PFSK-1 (cell line): ENCODE measurements at regions not wholly inside any gene's neighbourhood (a gene's known extent, or its start where the extent isn't known, plus 50 kb on each side); places are given as distances from the start of the nearest gene placed in this dataset.

Source experiments
- FOXP2 ChIP-seq: optimal IDR thresholded peaks from 2 replicates; pipeline ENCODE3; 2011; ENCODE audit warnings: borderline replicate concordance, control low read depth, inconsistent platforms; ENCODE audit not compliant: insufficient read depth; ENCODE audit errors: extremely low read length, extremely low read depth
- POLR2AphosphoS5 ChIP-seq: IDR thresholded peaks from 2 replicates; pipeline ENCODE4 v1.6.1; 2012; ENCODE audit warnings: low read depth, mild to moderate bottlenecking, control low read depth, low read length, moderate library complexity
- SIN3A ChIP-seq: IDR thresholded peaks from 2 replicates; pipeline ENCODE4 v1.6.1; 2012; ENCODE audit warnings: mild to moderate bottlenecking, low read length, moderate library complexity, borderline replicate concordance; ENCODE audit not compliant: insufficient read depth
- TAF1 ChIP-seq: IDR thresholded peaks from 2 replicates; pipeline ENCODE4 v1.6.1; 2012; ENCODE audit warnings: low read length, control low read depth, borderline replicate concordance; ENCODE audit not compliant: insufficient read depth
- TF ChIP-seq, protein P1 (sequence below), 2 experiments: IDR thresholded peaks; 2 replicates each; pipeline versions ENCODE4 v1.6.1 to v1.8.0; 2011 to 2012; ENCODE audit warnings: low read depth in 2 of 2, low read length in 2 of 2, control low read depth in 1 of 2, inconsistent platforms in 1 of 2, mild to moderate bottlenecking in 1 of 2, moderate library complexity in 1 of 2; ENCODE audit not compliant: insufficient read depth in 1 of 2

DNA sequence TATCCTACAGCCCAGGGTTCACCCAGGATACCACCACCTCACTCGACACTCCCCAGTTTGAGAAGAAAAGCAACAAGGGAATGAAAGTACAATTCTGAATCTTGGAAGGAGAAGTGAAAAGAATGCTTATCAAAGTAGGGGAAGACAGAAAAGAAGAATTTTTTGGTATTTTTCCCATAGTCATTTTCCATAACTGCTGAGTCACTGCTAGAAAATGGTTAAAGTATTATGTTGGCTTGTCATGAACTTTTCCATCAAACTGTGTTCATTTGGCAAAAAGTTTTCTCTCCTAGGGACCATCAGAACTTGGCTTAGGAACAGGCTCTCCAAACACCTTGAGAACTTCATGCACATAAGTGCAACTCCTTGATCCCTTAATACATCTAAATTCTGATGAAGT is 192.0 kb downstream of the BCL11A start:
- TF ChIP-seq, protein P1, sequence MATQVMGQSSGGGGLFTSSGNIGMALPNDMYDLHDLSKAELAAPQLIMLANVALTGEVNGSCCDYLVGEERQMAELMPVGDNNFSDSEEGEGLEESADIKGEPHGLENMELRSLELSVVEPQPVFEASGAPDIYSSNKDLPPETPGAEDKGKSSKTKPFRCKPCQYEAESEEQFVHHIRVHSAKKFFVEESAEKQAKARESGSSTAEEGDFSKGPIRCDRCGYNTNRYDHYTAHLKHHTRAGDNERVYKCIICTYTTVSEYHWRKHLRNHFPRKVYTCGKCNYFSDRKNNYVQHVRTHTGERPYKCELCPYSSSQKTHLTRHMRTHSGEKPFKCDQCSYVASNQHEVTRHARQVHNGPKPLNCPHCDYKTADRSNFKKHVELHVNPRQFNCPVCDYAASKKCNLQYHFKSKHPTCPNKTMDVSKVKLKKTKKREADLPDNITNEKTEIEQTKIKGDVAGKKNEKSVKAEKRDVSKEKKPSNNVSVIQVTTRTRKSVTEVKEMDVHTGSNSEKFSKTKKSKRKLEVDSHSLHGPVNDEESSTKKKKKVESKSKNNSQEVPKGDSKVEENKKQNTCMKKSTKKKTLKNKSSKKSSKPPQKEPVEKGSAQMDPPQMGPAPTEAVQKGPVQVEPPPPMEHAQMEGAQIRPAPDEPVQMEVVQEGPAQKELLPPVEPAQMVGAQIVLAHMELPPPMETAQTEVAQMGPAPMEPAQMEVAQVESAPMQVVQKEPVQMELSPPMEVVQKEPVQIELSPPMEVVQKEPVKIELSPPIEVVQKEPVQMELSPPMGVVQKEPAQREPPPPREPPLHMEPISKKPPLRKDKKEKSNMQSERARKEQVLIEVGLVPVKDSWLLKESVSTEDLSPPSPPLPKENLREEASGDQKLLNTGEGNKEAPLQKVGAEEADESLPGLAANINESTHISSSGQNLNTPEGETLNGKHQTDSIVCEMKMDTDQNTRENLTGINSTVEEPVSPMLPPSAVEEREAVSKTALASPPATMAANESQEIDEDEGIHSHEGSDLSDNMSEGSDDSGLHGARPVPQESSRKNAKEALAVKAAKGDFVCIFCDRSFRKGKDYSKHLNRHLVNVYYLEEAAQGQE (IDR thresholded peaks at IDR 0.05; ENCODE audit: insufficient read depth in 1 of 2, low read depth in 2 of 2, low read length in 2 of 2): no peak
- TF ChIP-seq FOXP2 (no peak), TAF1 (no peak), SIN3A (no peak)

DNA sequence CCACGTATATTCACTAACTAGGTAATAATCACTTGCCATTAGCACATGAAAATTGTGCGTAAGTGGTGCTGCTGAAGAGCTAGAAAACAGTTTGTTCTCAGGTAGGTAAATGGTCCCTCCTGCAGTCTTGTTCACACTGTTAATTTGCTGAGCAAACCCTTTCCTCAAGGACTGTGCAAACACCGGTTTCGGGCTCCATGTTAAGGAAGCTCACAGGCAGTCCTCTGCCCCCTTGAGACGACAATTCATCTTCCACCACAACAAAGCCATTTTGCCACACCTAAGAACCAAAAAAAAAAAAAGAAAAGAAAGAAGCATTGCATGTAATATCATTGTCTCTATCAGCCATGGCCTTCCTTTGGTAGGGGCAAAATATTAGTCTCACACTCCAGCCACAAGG is 193.9 kb downstream of the BCL11A start:
- TF ChIP-seq, protein P1 (IDR thresholded peaks at IDR 0.05; ENCODE audit: insufficient read depth in 1 of 2, low read depth in 2 of 2, low read length in 2 of 2): no peak
- no peak for TF ChIP-seq SIN3A
- TF ChIP-seq FOXP2: no peak
- no peak for TF ChIP-seq TAF1
- no peak for TF ChIP-seq POLR2AphosphoS5

DNA sequence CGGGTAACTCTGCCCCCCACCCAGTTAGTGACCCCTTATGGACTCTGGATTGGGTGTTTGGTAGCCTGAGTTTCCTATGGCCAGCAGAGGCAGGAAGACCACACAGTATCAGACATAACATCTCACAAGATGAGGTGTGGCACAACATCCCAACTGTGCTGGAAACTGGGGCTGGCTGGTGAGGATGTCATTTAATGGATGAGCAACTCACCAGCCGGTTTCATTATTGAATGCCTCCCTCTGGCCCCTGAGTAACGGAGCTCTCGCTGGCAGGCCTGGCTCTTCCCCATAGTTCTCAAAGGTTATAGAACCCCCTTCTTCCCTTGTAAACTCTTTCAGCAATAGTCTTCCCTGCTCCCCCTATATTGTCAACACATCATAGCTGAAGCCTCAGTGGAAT is 195.0 kb downstream of the BCL11A start:
- TF ChIP-seq FOXP2 (no peak), TAF1 (no peak), POLR2AphosphoS5 (no peak), SIN3A (no peak)
- TF ChIP-seq, protein P1 (IDR thresholded peaks at IDR 0.05; ENCODE audit: insufficient read depth in 1 of 2, low read depth in 2 of 2, low read length in 2 of 2): no peak

DNA sequence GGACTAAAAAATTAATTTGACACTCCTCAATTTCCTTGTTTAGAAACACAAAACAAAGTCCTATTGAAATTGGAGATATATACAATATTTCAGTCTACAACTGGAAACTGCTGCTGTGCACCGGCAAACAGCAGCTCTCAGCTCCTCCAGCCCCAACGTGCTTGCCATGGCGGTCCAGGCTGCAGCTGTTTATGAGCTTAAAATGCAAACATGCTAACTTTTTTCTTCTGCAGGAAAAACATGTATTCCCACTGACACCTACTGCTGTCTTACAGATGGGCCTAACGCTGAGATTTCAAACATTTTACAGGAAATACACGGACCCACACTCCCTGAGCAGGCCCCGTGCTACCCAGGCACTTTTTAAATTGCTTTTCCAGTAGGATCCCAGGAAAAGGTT is 195.5 kb downstream of the BCL11A start:
- TF ChIP-seq POLR2AphosphoS5: no peak
- no peak for TF ChIP-seq FOXP2
- TF ChIP-seq, protein P1 (IDR thresholded peaks at IDR 0.05; ENCODE audit: insufficient read depth in 1 of 2, low read depth in 2 of 2, low read length in 2 of 2): no peak
- no peak for TF ChIP-seq SIN3A
- no peak for TF ChIP-seq TAF1

DNA sequence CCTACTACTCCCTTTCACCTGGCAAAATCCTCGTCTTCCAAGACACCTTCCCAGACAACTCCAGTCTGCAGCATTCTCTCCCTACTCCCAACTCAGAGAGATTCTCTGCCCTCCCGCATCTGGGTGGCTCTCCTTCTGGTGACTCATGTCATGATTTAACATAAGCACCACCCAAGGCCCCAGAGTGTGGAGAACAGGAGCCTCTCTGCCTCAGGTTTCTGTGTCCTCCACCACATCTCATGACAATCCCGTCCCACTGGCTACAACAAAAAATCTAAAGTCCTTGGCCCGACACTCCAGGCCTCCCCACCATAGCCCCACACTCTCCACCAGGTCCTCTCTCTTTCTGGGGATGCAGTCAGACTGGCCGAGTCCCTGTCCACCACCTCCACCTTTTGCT is 197.1 kb downstream of the BCL11A start:
- TF ChIP-seq, protein P1 (IDR thresholded peaks at IDR 0.05; ENCODE audit: insufficient read depth in 1 of 2, low read depth in 2 of 2, low read length in 2 of 2): no peak
- no peak for TF ChIP-seq SIN3A
- TF ChIP-seq TAF1: no peak
- TF ChIP-seq POLR2AphosphoS5: no peak
- no peak for TF ChIP-seq FOXP2
